ENCODE measurements at regions not wholly inside any gene's neighbourhood (a gene's known extent, or its start where the extent isn't known, plus 50 kb on each side); places are given as distances from the start of the nearest gene placed in this dataset.
"Not testable (repeated sequence)": the region's sequence is repeated elsewhere in the genome, so short reads cannot be mapped to it uniquely, and the experiment has no call there.

DNA sequence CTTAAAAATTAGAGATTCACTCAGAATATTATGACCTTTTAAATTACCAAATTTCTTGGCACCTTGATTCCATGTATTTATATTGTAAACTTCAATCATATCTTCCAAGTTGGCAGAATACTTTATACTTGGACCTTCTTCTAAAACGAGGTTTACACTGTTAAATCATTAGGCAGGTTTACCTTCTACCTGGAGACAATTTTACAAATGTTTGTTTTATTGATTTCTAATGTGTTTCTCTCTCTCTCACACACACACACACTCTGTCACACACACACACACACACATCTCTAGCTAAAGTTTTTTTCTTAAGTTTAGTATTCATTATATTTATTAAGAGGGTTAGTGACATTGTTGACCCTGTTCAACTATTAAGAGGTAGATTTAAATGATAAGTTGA, 1155.6 kb downstream of the NSUN3 start:
- no peak for DNase-seq (ENCODE audit: extremely low spot score)
- ChIA-PET POLR2A (no interaction called here), CTCF (interaction anchor here (1.4 kb wide), 1 partner anchor 10 kb away, joined by 4 read pairs; no protein-coding TSS in a partner anchor)
- TF ChIP-seq CTCF (IDR thresholded peaks at IDR 0.05; ENCODE audit: control extremely low read depth, extremely low read depth, low read depth, missing control alignments) = no peak

DNA sequence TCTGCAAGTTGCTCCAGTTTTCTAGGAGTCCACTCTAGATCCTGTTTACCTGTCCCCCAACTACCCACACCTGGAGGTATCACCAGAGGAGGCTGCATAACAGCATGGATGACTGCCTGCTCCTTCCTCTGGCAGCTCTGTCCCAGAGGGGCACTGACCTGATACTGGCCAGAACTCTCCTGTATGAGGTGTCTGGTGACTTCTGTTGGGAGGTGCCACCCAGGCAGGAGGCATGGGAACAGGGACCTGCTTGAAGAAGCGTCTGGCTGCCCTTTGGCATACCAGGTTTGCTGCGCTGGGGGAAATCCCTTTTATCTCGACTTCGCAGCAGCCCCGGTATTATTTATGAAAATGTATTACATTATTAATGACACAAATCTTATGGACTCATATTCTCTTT, 1163.6 kb downstream of the NSUN3 start:
- TF ChIP-seq CTCF (IDR thresholded peaks at IDR 0.05; ENCODE audit: control extremely low read depth, extremely low read depth, low read depth, missing control alignments) = no peak
- DNase-seq (ENCODE audit: extremely low spot score) = no peak
- POLR2A ChIA-PET = no interaction called here
- CTCF ChIA-PET = no interaction called here

- CTCF ChIA-PET = no interaction called here
- POLR2A ChIA-PET = no interaction called here
- TF ChIP-seq CTCF (IDR thresholded peaks at IDR 0.05; ENCODE audit: control extremely low read depth, extremely low read depth, low read depth, missing control alignments) = no peak
- no peak for DNase-seq (ENCODE audit: extremely low spot score)
Measured at GRCh38 chr3:95227092-95227491, 1164.2 kb downstream of the NSUN3 start.

DNA sequence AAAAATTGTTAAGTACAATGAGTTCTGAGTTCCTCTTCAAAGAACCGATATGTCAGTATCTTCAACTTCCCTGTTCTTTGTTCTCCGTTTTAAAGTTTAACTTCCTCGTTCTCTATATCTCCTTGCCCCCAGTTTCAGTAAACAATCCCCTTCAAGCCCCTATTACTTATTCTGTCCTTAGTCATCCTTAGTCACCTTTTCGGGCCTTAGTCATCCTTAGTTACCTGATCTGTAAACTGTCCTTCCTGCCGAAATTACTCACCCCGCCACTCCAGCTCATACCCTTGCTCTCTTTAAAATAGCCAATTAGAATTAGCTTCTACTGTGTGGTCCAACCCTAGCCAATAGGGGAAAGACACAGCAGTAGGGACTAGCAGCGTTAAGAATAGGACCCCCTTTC, 1165.6 kb downstream of the NSUN3 start:
- TF ChIP-seq CTCF (IDR thresholded peaks at IDR 0.05; ENCODE audit: control extremely low read depth, extremely low read depth, low read depth, missing control alignments) = no peak
- no peak for DNase-seq (ENCODE audit: extremely low spot score)
- ChIA-PET CTCF (interaction anchor here (1.5 kb wide), 1 partner anchor 11 kb away, joined by 4 read pairs; no protein-coding TSS in a partner anchor), POLR2A (no interaction called here)

GRCh38 chr3:95235916-95236315, 1173.1 kb downstream of the NSUN3 start:
- no peak for TF ChIP-seq CTCF (IDR thresholded peaks at IDR 0.05; ENCODE audit: control extremely low read depth, extremely low read depth, low read depth, missing control alignments)
- no peak for DNase-seq (ENCODE audit: extremely low spot score)
- POLR2A ChIA-PET = no interaction called here

DNA sequence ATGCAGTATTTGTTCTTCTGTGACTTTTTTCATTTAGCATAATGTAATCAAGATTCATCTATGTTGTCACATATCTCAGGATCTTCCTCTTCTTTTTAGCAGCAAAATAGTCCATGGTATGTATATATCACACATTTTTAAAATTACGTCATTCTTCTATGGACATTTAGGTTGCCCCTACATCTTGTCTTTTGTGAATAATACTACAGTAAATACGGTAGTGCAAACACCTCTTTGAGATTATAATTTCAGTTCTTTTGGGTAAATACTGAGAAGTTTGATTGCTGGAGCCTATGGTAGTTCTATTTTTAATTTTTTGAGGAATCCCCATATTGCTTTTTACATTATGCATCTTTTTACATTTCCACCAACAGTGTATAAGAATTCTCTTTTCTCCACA, 1174.9 kb downstream of the NSUN3 start:
- CTCF ChIA-PET = no interaction called here
- POLR2A ChIA-PET = no interaction called here
- TF ChIP-seq CTCF (IDR thresholded peaks at IDR 0.05; ENCODE audit: control extremely low read depth, extremely low read depth, low read depth, missing control alignments) = no peak
- DNase-seq (ENCODE audit: extremely low spot score) = no peak

More at GRCh38 chr3:95235916-95236315, 1173.1 kb downstream of the NSUN3 start:
- CTCF ChIA-PET = interaction anchor here (1.2 kb wide), 1 partner anchor 12 kb away, joined by 3 read pairs; no protein-coding TSS in a partner anchor

DNA sequence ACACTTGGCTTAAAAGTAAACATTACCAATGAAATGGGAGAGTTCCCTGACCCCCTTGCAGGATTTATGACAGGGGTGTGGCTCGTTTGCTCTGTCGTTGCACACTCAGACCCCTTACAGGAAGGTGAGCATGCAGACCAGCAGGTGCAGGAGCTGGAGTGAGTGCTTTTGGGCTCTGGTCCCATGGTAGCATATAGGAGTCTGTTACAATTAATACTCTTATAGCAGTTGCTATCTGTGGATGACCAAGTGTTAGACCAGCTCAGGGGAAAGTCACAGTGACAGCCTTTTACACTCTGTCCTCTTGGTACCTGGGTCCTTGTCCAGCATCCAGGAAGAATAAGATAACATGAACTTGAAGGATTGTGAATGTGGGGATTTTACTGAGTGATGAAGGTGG, 1177.5 kb downstream of the NSUN3 start:
- ChIA-PET POLR2A (no interaction called here), CTCF (interaction anchor here (1.4 to 2.0 kb wide), 2 partner anchors 10 to 13 kb away, joined by 3 to 6 read pairs; no protein-coding TSS in a partner anchor)
- no peak for DNase-seq (ENCODE audit: extremely low spot score)
- no peak for TF ChIP-seq CTCF (IDR thresholded peaks at IDR 0.05; ENCODE audit: control extremely low read depth, extremely low read depth, low read depth, missing control alignments)

GRCh38 chr3:95241256-95241655, 1178.4 kb downstream of the NSUN3 start:
- CTCF ChIA-PET = interaction anchor here (1.4 to 2.0 kb wide), 2 partner anchors 10 to 12 kb away, joined by 3 to 6 read pairs; no protein-coding TSS in a partner anchor
- POLR2A ChIA-PET; DNase-seq (ENCODE audit: extremely low spot score): not testable (repeated sequence)

All from GM10248 (cell line).